HEK293 (cell line): ENCODE measurements at regions not wholly inside any gene's neighbourhood (a gene's known extent, or its start where the extent isn't known, plus 50 kb on each side); places are given as distances from the start of the nearest gene placed in this dataset.

Experiments
- CTCF ChIA-PET: fragments of 350-600 bp; formaldehyde crosslinking; extraction: SDS; loops from one replicate; lab custom pipeline; 2021; ENCODE audit warnings: antibody characterized with exemption; lab: Yijun Ruan, JAX
- POLR2A ChIA-PET: fragments of 300-600 bp; formaldehyde crosslinking; extraction: SDS; loops from one replicate; lab custom pipeline; 2020; ENCODE audit warnings: antibody characterized with exemption, inconsistent platforms; lab: Yijun Ruan, JAX
- H3K27ac ChIP-seq: fragments of 200-500 bp; sonication (Bioruptor generic); 2 replicates; pipeline ENCODE4 v1.5.1; 2014; ENCODE audit warnings: low read depth, low read length, control low read depth, inconsistent platforms; ENCODE audit errors: extremely low read depth
- H3K36me3 ChIP-seq, 2 experiments: fragments of 200-500 bp in 1 of 2; sonication (Bioruptor generic) in 1 of 2; 1 replicate in 1 of 2; 2 replicates in 1 of 2; pipeline ENCODE4 v1.5.1; 2014 to 2017; ENCODE audit warnings: inconsistent platforms in 2 of 2, low read length in 2 of 2; ENCODE audit not compliant: control insufficient read depth in 2 of 2, insufficient read depth in 1 of 2
- H3K4me1 ChIP-seq: fragments of 200-500 bp; sonication (Bioruptor generic); 2 replicates; pipeline ENCODE4 v1.5.1; 2014; ENCODE audit warnings: mild to moderate bottlenecking, low read length, inconsistent platforms; ENCODE audit not compliant: control insufficient read depth, insufficient read depth
- H3K4me3 ChIP-seq: 2 replicates; pipeline ENCODE4 v1.5.1; 2011; ENCODE audit warnings: low read depth, mild to moderate bottlenecking, control low read depth, low read length, moderate library complexity
- H3K9me3 ChIP-seq: fragments of 200-500 bp; sonication (Bioruptor generic); 2 replicates; pipeline ENCODE4 v1.5.1; 2014; ENCODE audit warnings: low read depth, low read length, inconsistent platforms; ENCODE audit not compliant: control insufficient read depth, insufficient read depth
- BCL11A ChIP-seq: fragments of 450-650 bp; formaldehyde crosslinking; IDR thresholded peaks from 2 replicates; pipeline ENCODE4 v1.5.1; 2016; ENCODE audit warnings: low read depth, missing biosample characterization, missing genetic modification characterization
- GLI2 ChIP-seq: fragments of 450-650 bp; formaldehyde crosslinking; IDR thresholded peaks from 2 replicates; pipeline ENCODE4; 2017; ENCODE audit warnings: missing biosample characterization, missing genetic modification characterization, low read depth, borderline replicate concordance
- HOXD13 ChIP-seq: sonication (generic); formaldehyde crosslinking; IDR thresholded peaks from 2 replicates; pipeline ENCODE4 v1.8.0; 2022; ENCODE audit warnings: missing genetic modification reagents, borderline replicate concordance
- REST ChIP-seq: fragments of 450-650 bp; formaldehyde crosslinking; IDR thresholded peaks from 2 replicates; pipeline ENCODE4 v1.5.1; 2016; ENCODE audit warnings: missing biosample characterization, missing genetic modification characterization
- ZBTB20 ChIP-seq: fragments of 450-650 bp; formaldehyde crosslinking; IDR thresholded peaks from 2 replicates; pipeline ENCODE4 v1.5.1; 2016; ENCODE audit warnings: missing biosample characterization, missing genetic modification characterization
- ZFHX2 ChIP-seq: fragments of 450-650 bp; formaldehyde crosslinking; conservative IDR thresholded peaks from 2 replicates; pipeline ENCODE4 v1.5.1; 2016; ENCODE audit warnings: missing biosample characterization, missing genetic modification characterization
- ZNF114 ChIP-seq: fragments of 450-650 bp; formaldehyde crosslinking; IDR thresholded peaks from 2 replicates; pipeline ENCODE4 v1.5.0; 2017; ENCODE audit warnings: missing biosample characterization, missing genetic modification characterization
- ZNF121 ChIP-seq: fragments of 450-650 bp; formaldehyde crosslinking; IDR thresholded peaks from 2 replicates; pipeline ENCODE4 v1.5.1; 2016; ENCODE audit warnings: missing biosample characterization, missing genetic modification characterization
- ZNF19 ChIP-seq: fragments of 450-650 bp; formaldehyde crosslinking; IDR thresholded peaks from 2 replicates; pipeline ENCODE4; 2016; ENCODE audit warnings: missing biosample characterization, missing genetic modification characterization, low read depth
- ZNF202 ChIP-seq: fragments of 450-650 bp; formaldehyde crosslinking; IDR thresholded peaks from 2 replicates; pipeline ENCODE4 v1.5.1; 2016; ENCODE audit warnings: missing biosample characterization, missing genetic modification characterization, borderline replicate concordance
- ZNF23 ChIP-seq: fragments of 450-650 bp; formaldehyde crosslinking; IDR thresholded peaks from 2 replicates; pipeline ENCODE4 v1.5.1; 2016; ENCODE audit warnings: missing biosample characterization, missing genetic modification characterization, borderline replicate concordance
- ZNF24 ChIP-seq: fragments of 450-650 bp; formaldehyde crosslinking; IDR thresholded peaks from 2 replicates; pipeline ENCODE4 v1.5.1; 2016; ENCODE audit warnings: missing biosample characterization, missing genetic modification characterization
- ZNF302 ChIP-seq: fragments of 450-650 bp; formaldehyde crosslinking; IDR thresholded peaks from 2 replicates; pipeline ENCODE4 v1.5.1; 2016; ENCODE audit warnings: missing biosample characterization, missing genetic modification characterization, low read depth
- ZNF501 ChIP-seq: fragments of 450-650 bp; formaldehyde crosslinking; IDR thresholded peaks from 2 replicates; pipeline ENCODE4 v1.5.1; 2016; ENCODE audit warnings: missing biosample characterization, missing genetic modification characterization
- ZNF518A ChIP-seq: fragments of 450-650 bp; formaldehyde crosslinking; conservative IDR thresholded peaks from 2 replicates; pipeline ENCODE4 v1.5.1; 2016; ENCODE audit warnings: low read depth, missing biosample characterization, missing genetic modification characterization
- ZNF561 ChIP-seq: fragments of 450-650 bp; IDR thresholded peaks from 2 replicates; pipeline ENCODE4 v1.5.1; 2018; ENCODE audit warnings: missing biosample characterization, missing genetic modification characterization, borderline replicate concordance
- ZNF843 ChIP-seq: fragments of 450-650 bp; formaldehyde crosslinking; IDR thresholded peaks from 2 replicates; pipeline ENCODE4 v1.5.1; 2016; ENCODE audit warnings: missing biosample characterization, missing genetic modification characterization
- TF ChIP-seq, protein P1 (sequence below): fragments of 450-650 bp; formaldehyde crosslinking; IDR thresholded peaks from 2 replicates; pipeline ENCODE4 v1.5.1; 2017; ENCODE audit warnings: missing biosample characterization, missing genetic modification characterization
- TF ChIP-seq, protein P2 (sequence below): fragments of 450-650 bp; IDR thresholded peaks from 2 replicates; pipeline ENCODE4 v1.5.1; 2018; ENCODE audit warnings: missing biosample characterization, mild to moderate bottlenecking, missing genetic modification characterization

DNA sequence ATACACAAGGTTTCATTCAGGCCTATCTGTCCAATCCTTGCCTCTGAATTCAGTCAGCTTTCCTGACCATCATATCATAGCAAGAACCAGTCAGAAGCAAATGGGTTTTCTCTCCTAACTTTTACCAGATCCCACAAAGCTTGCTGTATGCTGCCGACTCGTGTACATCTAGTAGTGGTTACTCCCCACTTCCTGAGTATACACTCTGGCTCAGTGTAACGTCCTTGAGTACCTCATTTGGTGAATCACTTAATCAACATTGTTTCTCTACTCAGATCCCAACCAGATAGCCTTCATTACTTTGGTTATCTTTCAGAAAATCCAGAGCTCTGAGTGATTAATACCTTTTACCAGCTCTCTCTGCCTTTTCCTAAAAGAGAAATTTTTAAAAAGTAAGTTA, 728.2 kb downstream of the GALC start (continued):
- TF ChIP-seq ZNF518A (tag by site-specific recombination) (no peak), ZNF121 (tag by site-specific recombination) (no peak)
- TF ChIP-seq, all 188 proteins: peak for 0

GRCh38 chr14:87264272-87264785, 728.7 kb downstream of the GALC start:
- no peaks in the 10 kb centered on the region for H3K4me1 ChIP-seq
- no peak overlapping the region for H3K27ac ChIP-seq
- no peaks in the 10 kb centered on the region for H3K9me3 ChIP-seq
- ChIA-PET CTCF (interaction anchor here (0.7 kb wide), 1 partner anchor 32 kb away, joined by 3 read pairs; no protein-coding TSS in a partner anchor), POLR2A (no interaction called here)
- H3K36me3 ChIP-seq: no peaks in the 10 kb centered on the region
- H3K4me3 ChIP-seq: no peak overlapping the region
- TF ChIP-seq ZNF302 (no peak), ZNF121 (tag by site-specific recombination) (no peak), ZNF561 (no peak), REST (tag by site-specific recombination) (no peak), BCL11A (tag by site-specific recombination) (no peak), ZNF501 (tag by site-specific recombination) (no peak), ZNF202 (tag by site-specific recombination) (no peak), ZNF843 (tag by site-specific recombination) (no peak), HOXD13 (CRISPR knock-in tag) (no peak), ZNF19 (tag by site-specific recombination) (no peak), ZNF114 (tag by site-specific recombination) (no peak), ZFHX2 (tag by site-specific recombination) (no peak), ZNF23 (no peak), GLI2 (tag by site-specific recombination) (no peak), ZBTB20 (no peak), ZNF24 (tag by site-specific recombination) (no peak)
- TF ChIP-seq, protein P1, sequence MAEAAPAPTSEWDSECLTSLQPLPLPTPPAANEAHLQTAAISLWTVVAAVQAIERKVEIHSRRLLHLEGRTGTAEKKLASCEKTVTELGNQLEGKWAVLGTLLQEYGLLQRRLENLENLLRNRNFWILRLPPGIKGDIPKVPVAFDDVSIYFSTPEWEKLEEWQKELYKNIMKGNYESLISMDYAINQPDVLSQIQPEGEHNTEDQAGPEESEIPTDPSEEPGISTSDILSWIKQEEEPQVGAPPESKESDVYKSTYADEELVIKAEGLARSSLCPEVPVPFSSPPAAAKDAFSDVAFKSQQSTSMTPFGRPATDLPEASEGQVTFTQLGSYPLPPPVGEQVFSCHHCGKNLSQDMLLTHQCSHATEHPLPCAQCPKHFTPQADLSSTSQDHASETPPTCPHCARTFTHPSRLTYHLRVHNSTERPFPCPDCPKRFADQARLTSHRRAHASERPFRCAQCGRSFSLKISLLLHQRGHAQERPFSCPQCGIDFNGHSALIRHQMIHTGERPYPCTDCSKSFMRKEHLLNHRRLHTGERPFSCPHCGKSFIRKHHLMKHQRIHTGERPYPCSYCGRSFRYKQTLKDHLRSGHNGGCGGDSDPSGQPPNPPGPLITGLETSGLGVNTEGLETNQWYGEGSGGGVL (tag by site-specific recombination): no peak
- TF ChIP-seq, protein P2, sequence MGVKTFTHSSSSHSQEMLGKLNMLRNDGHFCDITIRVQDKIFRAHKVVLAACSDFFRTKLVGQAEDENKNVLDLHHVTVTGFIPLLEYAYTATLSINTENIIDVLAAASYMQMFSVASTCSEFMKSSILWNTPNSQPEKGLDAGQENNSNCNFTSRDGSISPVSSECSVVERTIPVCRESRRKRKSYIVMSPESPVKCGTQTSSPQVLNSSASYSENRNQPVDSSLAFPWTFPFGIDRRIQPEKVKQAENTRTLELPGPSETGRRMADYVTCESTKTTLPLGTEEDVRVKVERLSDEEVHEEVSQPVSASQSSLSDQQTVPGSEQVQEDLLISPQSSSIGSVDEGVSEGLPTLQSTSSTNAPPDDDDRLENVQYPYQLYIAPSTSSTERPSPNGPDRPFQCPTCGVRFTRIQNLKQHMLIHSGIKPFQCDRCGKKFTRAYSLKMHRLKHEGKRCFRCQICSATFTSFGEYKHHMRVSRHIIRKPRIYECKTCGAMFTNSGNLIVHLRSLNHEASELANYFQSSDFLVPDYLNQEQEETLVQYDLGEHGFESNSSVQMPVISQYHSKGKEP (tag by site-specific recombination): no peak
